ENCODE measurements at regions not wholly inside any gene's neighbourhood (a gene's known extent, or its start where the extent isn't known, plus 50 kb on each side); places are given as distances from the start of the nearest gene placed in this dataset.

DNA sequence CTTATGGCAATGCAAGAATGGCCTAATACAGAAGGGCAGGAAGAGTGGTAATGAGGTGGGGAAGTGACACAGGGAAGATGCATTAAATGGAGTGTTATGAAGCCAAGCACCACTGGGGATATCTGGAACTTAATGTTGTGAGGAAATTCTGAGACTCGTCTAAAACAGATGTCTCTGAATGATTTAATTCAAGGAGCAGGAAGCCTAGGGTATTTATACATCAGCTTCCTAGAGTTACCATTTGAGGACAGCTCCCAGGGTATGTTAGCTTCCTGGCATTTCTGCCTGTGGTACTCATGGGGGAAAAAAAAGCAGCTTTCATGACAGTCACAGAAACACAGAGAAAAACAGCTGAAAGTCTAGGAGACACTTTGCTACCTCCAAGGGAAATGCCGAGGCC, 989.5 kb downstream of the CBLN2 start:
- TF ChIP-seq, protein P1, sequence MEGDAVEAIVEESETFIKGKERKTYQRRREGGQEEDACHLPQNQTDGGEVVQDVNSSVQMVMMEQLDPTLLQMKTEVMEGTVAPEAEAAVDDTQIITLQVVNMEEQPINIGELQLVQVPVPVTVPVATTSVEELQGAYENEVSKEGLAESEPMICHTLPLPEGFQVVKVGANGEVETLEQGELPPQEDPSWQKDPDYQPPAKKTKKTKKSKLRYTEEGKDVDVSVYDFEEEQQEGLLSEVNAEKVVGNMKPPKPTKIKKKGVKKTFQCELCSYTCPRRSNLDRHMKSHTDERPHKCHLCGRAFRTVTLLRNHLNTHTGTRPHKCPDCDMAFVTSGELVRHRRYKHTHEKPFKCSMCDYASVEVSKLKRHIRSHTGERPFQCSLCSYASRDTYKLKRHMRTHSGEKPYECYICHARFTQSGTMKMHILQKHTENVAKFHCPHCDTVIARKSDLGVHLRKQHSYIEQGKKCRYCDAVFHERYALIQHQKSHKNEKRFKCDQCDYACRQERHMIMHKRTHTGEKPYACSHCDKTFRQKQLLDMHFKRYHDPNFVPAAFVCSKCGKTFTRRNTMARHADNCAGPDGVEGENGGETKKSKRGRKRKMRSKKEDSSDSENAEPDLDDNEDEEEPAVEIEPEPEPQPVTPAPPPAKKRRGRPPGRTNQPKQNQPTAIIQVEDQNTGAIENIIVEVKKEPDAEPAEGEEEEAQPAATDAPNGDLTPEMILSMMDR (IDR thresholded peaks at IDR 0.05): no peak
- H3K4me3 Mint-ChIP-seq: no peak overlapping the region
- no peaks in the 10 kb centered on the region for H3K4me1 Mint-ChIP-seq
- no peak overlapping the region for H3K9ac ChIP-seq (ENCODE audit: insufficient read depth, low read length, poor library complexity, severe bottlenecking)
- peaks cover 7 to 13% of the 10 kb centered on the region in 2 donors for H3K9me3 ChIP-seq (replicated peaks in 1 of 2; ENCODE audit: control insufficient read depth in 1 of 2, insufficient read depth in 1 of 2, low read length in 2 of 2)
- H2AFZ ChIP-seq (ENCODE audit: insufficient read depth, low read depth, low read length, poor library complexity, severe bottlenecking): no peak overlapping the region
- intact Hi-C loops (cut with micrococcal nuclease): no loop called here
- no peak overlapping the region for H3K27ac Mint-ChIP-seq
- H3K4me1 ChIP-seq (ENCODE audit: control insufficient read depth in 1 of 2, insufficient read depth in 2 of 2, low read length in 2 of 2): no peaks in the 10 kb centered on the region
- no peaks in the 10 kb centered on the region for H3K27me3 Mint-ChIP-seq (ENCODE audit: low read depth in 3 of 3)
- H3K79me2 ChIP-seq (ENCODE audit: insufficient read depth, low read length): no peaks in the 10 kb centered on the region
- no CpG with 5 or more reads among the region's 2 CpGs for WGBS (ENCODE audit: insufficient coverage)
- no peaks in the 10 kb centered on the region for H3K36me3 Mint-ChIP-seq
- H3K4me2 ChIP-seq (replicated peaks; ENCODE audit: extremely low read depth, low read length, poor library complexity, severe bottlenecking): no peak overlapping the region
- H3K9me3 Mint-ChIP-seq: peaks cover 2 to 18% (median 8%) of the 10 kb centered on the region in 7 donors
- no peaks in the 10 kb centered on the region for H3K36me3 ChIP-seq (replicated peaks in 1 of 2; ENCODE audit: control insufficient read depth in 1 of 2, insufficient read depth in 2 of 2, low read length in 2 of 2)
- H3K27me3 ChIP-seq (ENCODE audit: control insufficient read depth in 2 of 2, insufficient read depth in 2 of 2, low read length in 2 of 2): no peaks in the 10 kb centered on the region
- no peak overlapping the region for H3K4me3 ChIP-seq (replicated peaks in 1 of 3; ENCODE audit: low read depth in 2 of 3, low read length in 3 of 3)
- no peak overlapping the region for H3K27ac ChIP-seq (ENCODE audit: low read depth in 1 of 2, low read length in 2 of 2)
- DNase-seq: no peak
- H4K20me1 ChIP-seq (ENCODE audit: insufficient read depth, low read length): no peaks in the 10 kb centered on the region

DNA sequence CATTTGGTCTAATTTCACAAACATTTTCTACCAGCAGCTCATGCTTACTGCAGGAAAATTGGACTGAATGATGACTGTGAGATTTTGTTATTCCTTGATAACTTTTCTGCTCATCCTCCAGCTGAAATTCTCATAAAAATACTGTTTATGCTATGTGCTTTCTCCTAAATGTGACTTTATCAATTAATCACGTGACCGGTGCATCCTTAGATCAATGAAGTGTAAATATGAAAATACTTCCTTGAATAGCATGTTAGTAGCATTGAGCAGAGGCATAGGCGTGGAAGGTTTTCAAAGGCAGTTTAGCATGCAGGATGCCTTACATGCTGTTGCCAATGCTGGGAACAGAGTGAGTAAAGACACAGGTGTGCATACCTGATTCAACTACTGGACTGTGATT, 1002.5 kb downstream of the CBLN2 start:
- Histone ChIP-seq H3K79me2 (ENCODE audit: insufficient read depth, low read length) (no peaks in the 10 kb centered on the region), H3K4me1 (ENCODE audit: control insufficient read depth in 1 of 2, insufficient read depth in 2 of 2, low read length in 2 of 2) (no peaks in the 10 kb centered on the region), H2AFZ (ENCODE audit: insufficient read depth, low read depth, low read length, poor library complexity, severe bottlenecking) (no peak overlapping the region), H3K27ac (ENCODE audit: low read depth in 1 of 2, low read length in 2 of 2) (no peak overlapping the region), H4K20me1 (ENCODE audit: insufficient read depth, low read length) (no peaks in the 10 kb centered on the region), H3K27me3 (ENCODE audit: control insufficient read depth in 2 of 2, insufficient read depth in 2 of 2, low read length in 2 of 2) (no peaks in the 10 kb centered on the region), H3K36me3 (replicated peaks in 1 of 2; ENCODE audit: control insufficient read depth in 1 of 2, insufficient read depth in 2 of 2, low read length in 2 of 2) (no peaks in the 10 kb centered on the region), H3K9ac (ENCODE audit: insufficient read depth, low read length, poor library complexity, severe bottlenecking) (no peak overlapping the region), H3K9me3 (replicated peaks in 1 of 2; ENCODE audit: control insufficient read depth in 1 of 2, insufficient read depth in 1 of 2, low read length in 2 of 2) (no peaks in the 10 kb centered on the region), H3K4me2 (replicated peaks; ENCODE audit: extremely low read depth, low read length, poor library complexity, severe bottlenecking) (no peak overlapping the region), H3K4me3 (replicated peaks in 1 of 3; ENCODE audit: low read depth in 2 of 3, low read length in 3 of 3) (no peak overlapping the region)
- Mint-ChIP-seq H3K4me1 (no peaks in the 10 kb centered on the region), H3K36me3 (no peaks in the 10 kb centered on the region), H3K9me3 (peaks cover 0 to 9% (median 4%) of the 10 kb centered on the region in 7 donors), H3K4me3 (no peak overlapping the region), H3K27ac (no peak overlapping the region), H3K27me3 (ENCODE audit: low read depth in 3 of 3) (no peaks in the 10 kb centered on the region)
- TF ChIP-seq, protein P1 (IDR thresholded peaks at IDR 0.05): no peak
- DNase-seq: no peak
- intact Hi-C loops (cut with micrococcal nuclease): no loop called here
- WGBS (ENCODE audit: insufficient coverage): 89% methylated on average over 1 of the region's 3 CpGs

Measured in CD14-positive monocyte (primary cell).